ENCODE measurements at regions not wholly inside any gene's neighbourhood (a gene's known extent, or its start where the extent isn't known, plus 50 kb on each side); places are given as distances from the start of the nearest gene placed in this dataset.
"Not testable (repeated sequence)": the region's sequence is repeated elsewhere in the genome, so short reads cannot be mapped to it uniquely, and the experiment has no call there.

GRCh38 chr12:105641749-105642148 is 311.3 kb downstream of the C12orf75 start:
- no peak for DNase-seq (ENCODE audit: low read depth, low spot score)

GRCh38 chr12:105644770-105645169 is 314.3 kb downstream of the C12orf75 start:
- DNase-seq (ENCODE audit: low read depth, low spot score), result no peak

- no peak for DNase-seq (ENCODE audit: low read depth, low spot score)
Measured at GRCh38 chr12:105654606-105655005, 324.1 kb downstream of the C12orf75 start.

- no peak for DNase-seq (ENCODE audit: low read depth, low spot score)
Measured at GRCh38 chr12:105658389-105658788, 327.9 kb downstream of the C12orf75 start.

GRCh38 chr12:105659355-105660075 is 329.0 kb downstream of the C12orf75 start:
- DNase-seq (ENCODE audit: low read depth, low spot score), result no peak

GRCh38 chr12:105664765-105665164 is 334.3 kb downstream of the C12orf75 start:
- DNase-seq (ENCODE audit: low read depth, low spot score), result not testable (repeated sequence)

GRCh38 chr12:105665366-105665765 is 334.9 kb downstream of the C12orf75 start:
- DNase-seq (ENCODE audit: low read depth, low spot score), result no peak

GRCh38 chr12:105667973-105668743 is 337.7 kb downstream of the C12orf75 start:
- DNase-seq (ENCODE audit: low read depth, low spot score), result no peak

GRCh38 chr12:105670672-105671071 is 340.2 kb downstream of the C12orf75 start:
- DNase-seq (ENCODE audit: low read depth, low spot score), result no peak

- no peak for DNase-seq (ENCODE audit: low read depth, low spot score)
Measured at GRCh38 chr12:105671720-105672119, 341.2 kb downstream of the C12orf75 start.

- no peak for DNase-seq (ENCODE audit: low read depth, low spot score)
Measured at GRCh38 chr12:105672121-105672975, 341.9 kb downstream of the C12orf75 start.

GRCh38 chr12:105674871-105675699 is 344.6 kb downstream of the C12orf75 start:
- no peak for DNase-seq (ENCODE audit: low read depth, low spot score)

- no peak for DNase-seq (ENCODE audit: low read depth, low spot score)
Measured at GRCh38 chr12:105676694-105677093, 346.2 kb downstream of the C12orf75 start.

- DNase-seq (ENCODE audit: low read depth, low spot score), result no peak
Measured at GRCh38 chr12:105677672-105678071, 347.2 kb downstream of the C12orf75 start.

GRCh38 chr12:105679982-105680381 is 349.5 kb downstream of the C12orf75 start:
- DNase-seq (ENCODE audit: low read depth, low spot score), result no peak

GRCh38 chr12:105681341-105681740 is 350.9 kb downstream of the C12orf75 start:
- DNase-seq (ENCODE audit: low read depth, low spot score), result no peak

GRCh38 chr12:105682821-105683220 is 352.3 kb downstream of the C12orf75 start:
- not testable (repeated sequence) for DNase-seq (ENCODE audit: low read depth, low spot score)

GRCh38 chr12:105683836-105684235 is 353.3 kb downstream of the C12orf75 start:
- DNase-seq (ENCODE audit: low read depth, low spot score), result not testable (repeated sequence)

- no peak for DNase-seq (ENCODE audit: low read depth, low spot score)
Measured at GRCh38 chr12:105698075-105698474, 367.6 kb downstream of the C12orf75 start.

- DNase-seq (ENCODE audit: low read depth, low spot score), result no peak
Measured at GRCh38 chr12:105699209-105699608, 368.7 kb downstream of the C12orf75 start.

- no peak for DNase-seq (ENCODE audit: low read depth, low spot score)
Measured at GRCh38 chr12:105704787-105705186, 374.3 kb downstream of the C12orf75 start.
